ENCODE measurements at regions not wholly inside any gene's neighbourhood (a gene's known extent, or its start where the extent isn't known, plus 50 kb on each side); places are given as distances from the start of the nearest gene placed in this dataset.

GRCh38 chr5:84685121-84685894 lies 300.6 kb upstream of the EDIL3 start:
- BruUV-seq (replicated peaks), result no TSS peak
- H3K4me2 ChIP-seq (ENCODE audit: control insufficient read depth, insufficient read depth), result no peak overlapping the region
- ChIA-PET SMC1A (ENCODE audit: uncharacterized antibody, unreplicated experiment) (interaction anchor here (1.0 kb wide), 2 partner anchors 39 to 60 kb away, joined by 3 read pairs; no protein-coding TSS in a partner anchor), RAD21 (ENCODE audit: unreplicated experiment) (no interaction called here), CTCF (no interaction called here), POLR2A (no interaction called here)
- no peak overlapping the region for H3K27ac ChIP-seq (ENCODE audit: control insufficient read depth, insufficient read depth)
- H3K79me2 ChIP-seq (ENCODE audit: control insufficient read depth, insufficient read depth, low read length), result no peaks in the 10 kb centered on the region
- FAIRE-seq (no peak), ATAC-seq (no peak), DNase-seq (ENCODE audit: low read depth, low spot score) (no peak)
- no peak overlapping the region for H3K4me3 ChIP-seq
- H3K27me3 ChIP-seq (replicated peaks in 1 of 2; ENCODE audit: control insufficient read depth in 2 of 2, insufficient read depth in 2 of 2, low read length in 1 of 2), result no peaks in the 10 kb centered on the region
- H4K20me1 ChIP-seq (ENCODE audit: control insufficient read depth, insufficient read depth), result no peaks in the 10 kb centered on the region
- intact Hi-C loops (cut with micrococcal nuclease; ENCODE audit: unreplicated experiment) (no loop called here), in situ Hi-C loops (cut with MboI) (no loop called here)
- 5% methylated on average over 6 of the region's 6 CpGs for WGBS (ENCODE audit: insufficient coverage, insufficient replicate concordance, low lambda C conversion rate, missing lambda C conversion rate)
- H3K9ac ChIP-seq (ENCODE audit: control insufficient read depth, insufficient read depth, low read length), result no peak overlapping the region
- H3K9me3 ChIP-seq (replicated peaks; ENCODE audit: control insufficient read depth, insufficient read depth, low read length), result no peaks in the 10 kb centered on the region
- H2AFZ ChIP-seq (ENCODE audit: control insufficient read depth, low read depth, low read length), result no peak overlapping the region
- no peaks in the 10 kb centered on the region for H3K4me1 ChIP-seq (ENCODE audit: control insufficient read depth, insufficient read depth, low read length)
- TF ChIP-seq HCFC1 (IDR thresholded peaks at IDR 0.05; ENCODE audit: low read length) (no peak), MLLT1 (IDR thresholded peaks at IDR 0.05) (no peak), SPI1 (IDR thresholded peaks at IDR 0.05; ENCODE audit: borderline replicate concordance, insufficient read depth, low read depth, low read length) (no peak)
- H3K36me3 ChIP-seq (ENCODE audit: control insufficient read depth in 2 of 2, insufficient read depth in 2 of 2, low read length in 1 of 2), result no peaks in the 10 kb centered on the region

- Histone ChIP-seq H3K36me3 (ENCODE audit: control insufficient read depth in 2 of 2, insufficient read depth in 2 of 2, low read length in 1 of 2) (no peaks in the 10 kb centered on the region), H3K4me2 (ENCODE audit: control insufficient read depth, insufficient read depth) (no peak overlapping the region), H4K20me1 (ENCODE audit: control insufficient read depth, insufficient read depth) (no peaks in the 10 kb centered on the region), H3K4me3 (no peak overlapping the region), H3K27me3 (replicated peaks in 1 of 2; ENCODE audit: control insufficient read depth in 2 of 2, insufficient read depth in 2 of 2, low read length in 1 of 2) (no peaks in the 10 kb centered on the region), H3K4me1 (ENCODE audit: control insufficient read depth, insufficient read depth, low read length) (no peaks in the 10 kb centered on the region), H2AFZ (ENCODE audit: control insufficient read depth, low read depth, low read length) (no peak overlapping the region), H3K9me3 (replicated peaks; ENCODE audit: control insufficient read depth, insufficient read depth, low read length) (no peaks in the 10 kb centered on the region), H3K79me2 (ENCODE audit: control insufficient read depth, insufficient read depth, low read length) (no peaks in the 10 kb centered on the region), H3K9ac (ENCODE audit: control insufficient read depth, insufficient read depth, low read length) (no peak overlapping the region), H3K27ac (ENCODE audit: control insufficient read depth, insufficient read depth) (no peak overlapping the region)
- TF ChIP-seq STAT1 (conservative IDR thresholded peaks at IDR 0.05) (no peak), ZZZ3 (IDR thresholded peaks at IDR 0.05; ENCODE audit: control insufficient read depth, insufficient read length, low read depth) (no peak), GABPA (IDR thresholded peaks at IDR 0.05; ENCODE audit: low read depth) (no peak), TCF7 (IDR thresholded peaks at IDR 0.05; ENCODE audit: borderline replicate concordance) (no peak), ZNF207 (IDR thresholded peaks at IDR 0.05; ENCODE audit: borderline replicate concordance) (no peak), CEBPZ (IDR thresholded peaks at IDR 0.05; ENCODE audit: low read depth, low read length) (no peak), BCL11A (IDR thresholded peaks at IDR 0.05; ENCODE audit: low read depth, low read length) (no peak), ZNF622 (IDR thresholded peaks at IDR 0.05) (no peak), RELA (IDR thresholded peaks at IDR 0.05; ENCODE audit: borderline replicate concordance, partially characterized antibody) (no peak), ZSCAN29 (IDR thresholded peaks at IDR 0.05) (no peak)
- CTCF ChIA-PET, result no interaction called here
- WGBS (ENCODE audit: insufficient coverage, insufficient replicate concordance, low lambda C conversion rate, missing lambda C conversion rate), result 13% methylated on average over 2 of the region's 2 CpGs
- FAIRE-seq (no peak), ATAC-seq (no peak), DNase-seq (ENCODE audit: low read depth, low spot score) (no peak)
- intact Hi-C loops (cut with micrococcal nuclease; ENCODE audit: unreplicated experiment), result no loop called here
- in situ Hi-C loops (cut with MboI), result no loop called here
- BruUV-seq (replicated peaks), result no TSS peak
- POLR2A ChIA-PET, result no interaction called here
- SMC1A ChIA-PET (ENCODE audit: uncharacterized antibody, unreplicated experiment), result no interaction called here
- RAD21 ChIA-PET (ENCODE audit: unreplicated experiment), result no interaction called here
Measured at GRCh38 chr5:84683594-84683993, 298.9 kb upstream of the EDIL3 start.
